ENCODE measurements at regions not wholly inside any gene's neighbourhood (a gene's known extent, or its start where the extent isn't known, plus 50 kb on each side); places are given as distances from the start of the nearest gene placed in this dataset.

DNA sequence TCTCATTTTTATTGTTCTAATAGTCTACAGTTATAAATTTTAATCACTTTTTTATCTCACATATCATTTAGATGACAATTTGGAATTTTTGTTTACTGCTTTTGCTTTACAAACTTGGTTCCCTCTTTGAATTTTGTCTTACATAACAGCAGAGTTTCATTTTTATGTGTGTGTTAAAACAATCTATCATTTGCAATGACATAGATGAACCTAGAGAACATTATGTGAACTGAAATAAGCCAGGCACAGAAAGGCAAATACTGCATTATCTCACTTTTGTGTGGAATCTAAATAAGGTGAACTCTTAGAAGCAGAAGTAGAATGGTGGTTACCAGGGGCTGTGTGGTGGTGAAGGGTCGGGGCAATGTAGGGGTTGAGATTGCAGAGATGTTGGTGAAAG lies 170.7 kb downstream of the GASK1B start:
- 80% methylated on average over 1 of the region's 1 CpG for WGBS (ENCODE audit: low lambda C conversion rate)
- no peak for DNase-seq
- Histone ChIP-seq H3K9ac (no peak overlapping the region), H3K9me2 (no peaks in the 10 kb centered on the region), H2AFZ (ENCODE audit: low read depth) (no peak overlapping the region), H3F3A (replicated peaks; ENCODE audit: insufficient read depth) (peaks cover 6% of the 10 kb centered on the region), H3K27me3 (ENCODE audit: insufficient read depth) (no peaks in the 10 kb centered on the region), H3K9me3 (no peaks in the 10 kb centered on the region), H3K4me1 (ENCODE audit: control insufficient read depth in 1 of 2, insufficient read depth in 2 of 2, low read depth in 1 of 2, low read length in 1 of 2) (peaks cover 0 to 9% of the 10 kb centered on the region in 2 experiments; a peak in 1 of 4 replicates), H4K20me1 (ENCODE audit: insufficient read depth) (no peaks in the 10 kb centered on the region), H3K36me3 (replicated peaks in 1 of 2; ENCODE audit: control insufficient read depth in 1 of 2, insufficient read depth in 2 of 2, low read length in 1 of 2) (no peaks in the 10 kb centered on the region), H3K27ac (ENCODE audit: low read depth in 2 of 2, low read length in 1 of 2) (no peak overlapping the region), H3K79me2 (ENCODE audit: insufficient read depth) (no peaks in the 10 kb centered on the region), H3K4me2 (no peak overlapping the region), H3K4me3 (ENCODE audit: low read depth in 2 of 2, low read length in 1 of 2) (no peak overlapping the region)
- TF ChIP-seq, protein P1, sequence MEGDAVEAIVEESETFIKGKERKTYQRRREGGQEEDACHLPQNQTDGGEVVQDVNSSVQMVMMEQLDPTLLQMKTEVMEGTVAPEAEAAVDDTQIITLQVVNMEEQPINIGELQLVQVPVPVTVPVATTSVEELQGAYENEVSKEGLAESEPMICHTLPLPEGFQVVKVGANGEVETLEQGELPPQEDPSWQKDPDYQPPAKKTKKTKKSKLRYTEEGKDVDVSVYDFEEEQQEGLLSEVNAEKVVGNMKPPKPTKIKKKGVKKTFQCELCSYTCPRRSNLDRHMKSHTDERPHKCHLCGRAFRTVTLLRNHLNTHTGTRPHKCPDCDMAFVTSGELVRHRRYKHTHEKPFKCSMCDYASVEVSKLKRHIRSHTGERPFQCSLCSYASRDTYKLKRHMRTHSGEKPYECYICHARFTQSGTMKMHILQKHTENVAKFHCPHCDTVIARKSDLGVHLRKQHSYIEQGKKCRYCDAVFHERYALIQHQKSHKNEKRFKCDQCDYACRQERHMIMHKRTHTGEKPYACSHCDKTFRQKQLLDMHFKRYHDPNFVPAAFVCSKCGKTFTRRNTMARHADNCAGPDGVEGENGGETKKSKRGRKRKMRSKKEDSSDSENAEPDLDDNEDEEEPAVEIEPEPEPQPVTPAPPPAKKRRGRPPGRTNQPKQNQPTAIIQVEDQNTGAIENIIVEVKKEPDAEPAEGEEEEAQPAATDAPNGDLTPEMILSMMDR (IDR thresholded peaks at IDR 0.05): no peak
- no peak for TF ChIP-seq GATA2 (CRISPR knock-in tag; IDR thresholded peaks at IDR 0.05)
- TF ChIP-seq RXRA (IDR thresholded peaks at IDR 0.05; ENCODE audit: borderline replicate concordance, low read depth): no peak
- TF ChIP-seq RFX5 (IDR thresholded peaks at IDR 0.05; ENCODE audit: low read length): no peak
- no peak for TF ChIP-seq FOXM1 (IDR thresholded peaks at IDR 0.05; ENCODE audit: low read depth)
- TF ChIP-seq CHD2 (IDR thresholded peaks at IDR 0.05; ENCODE audit: low read length, partially characterized antibody): no peak
- no peak for TF ChIP-seq TEAD4 (IDR thresholded peaks at IDR 0.05; ENCODE audit: borderline replicate concordance, insufficient read depth)
- POLR2A ChIA-PET: no interaction called here
- CTCF ChIA-PET: interaction anchor here (1.5 kb wide), 1 partner anchor 9 kb away, joined by 3 read pairs; no protein-coding TSS in a partner anchor

DNA sequence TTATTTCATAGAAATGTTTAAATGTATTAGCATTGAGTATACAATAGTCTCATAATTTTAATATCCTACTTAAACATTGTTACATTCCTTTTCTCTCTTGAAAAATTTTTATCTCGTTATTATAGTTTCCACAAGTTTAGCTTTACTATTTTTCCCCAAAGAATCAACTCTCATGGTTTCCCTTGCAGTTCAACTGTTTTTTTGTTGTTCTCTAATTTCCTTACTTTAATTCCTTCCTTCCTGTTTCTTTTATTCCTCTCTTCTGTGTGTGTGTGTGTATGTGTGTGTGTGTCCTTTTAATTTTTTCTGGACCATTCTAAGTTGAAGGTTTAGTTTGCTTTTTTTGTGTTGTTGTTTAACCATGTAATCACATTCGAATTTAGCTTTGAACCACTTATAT lies 171.1 kb downstream of the GASK1B start:
- POLR2A ChIA-PET: no interaction called here
- no peak overlapping the region for H3K4me2 ChIP-seq
- CTCF ChIA-PET: no interaction called here
- no peak overlapping the region for H3K9ac ChIP-seq
- peaks cover 6% of the 10 kb centered on the region for H3F3A ChIP-seq (replicated peaks; ENCODE audit: insufficient read depth)
- H3K36me3 ChIP-seq (replicated peaks in 1 of 2; ENCODE audit: control insufficient read depth in 1 of 2, insufficient read depth in 2 of 2, low read length in 1 of 2): no peaks in the 10 kb centered on the region
- no peak for DNase-seq
- no peaks in the 10 kb centered on the region for H3K9me3 ChIP-seq
- H3K79me2 ChIP-seq (ENCODE audit: insufficient read depth): no peaks in the 10 kb centered on the region
- H3K4me1 ChIP-seq (ENCODE audit: control insufficient read depth in 1 of 2, insufficient read depth in 2 of 2, low read depth in 1 of 2, low read length in 1 of 2): peaks cover 0 to 5% of the 10 kb centered on the region in 2 experiments; a peak in 1 of 4 replicates
- H3K9me2 ChIP-seq: no peaks in the 10 kb centered on the region
- no peaks in the 10 kb centered on the region for H3K27me3 ChIP-seq (ENCODE audit: insufficient read depth)
- no peak overlapping the region for H3K27ac ChIP-seq (ENCODE audit: low read depth in 2 of 2, low read length in 1 of 2)
- no peaks in the 10 kb centered on the region for H4K20me1 ChIP-seq (ENCODE audit: insufficient read depth)
- WGBS (ENCODE audit: low lambda C conversion rate): 79% methylated on average over 2 of the region's 2 CpGs
- H3K4me3 ChIP-seq (ENCODE audit: low read depth in 2 of 2, low read length in 1 of 2): no peak overlapping the region
- H2AFZ ChIP-seq (ENCODE audit: low read depth): no peak overlapping the region
- no peak for TF ChIP-seq POLR2AphosphoS5 (IDR thresholded peaks at IDR 0.05; ENCODE audit: low read depth, low read length)
- TF ChIP-seq, protein P1 (IDR thresholded peaks at IDR 0.05): no peak
- no peak for TF ChIP-seq FOXM1 (IDR thresholded peaks at IDR 0.05; ENCODE audit: low read depth)
- TF ChIP-seq, protein P2, sequence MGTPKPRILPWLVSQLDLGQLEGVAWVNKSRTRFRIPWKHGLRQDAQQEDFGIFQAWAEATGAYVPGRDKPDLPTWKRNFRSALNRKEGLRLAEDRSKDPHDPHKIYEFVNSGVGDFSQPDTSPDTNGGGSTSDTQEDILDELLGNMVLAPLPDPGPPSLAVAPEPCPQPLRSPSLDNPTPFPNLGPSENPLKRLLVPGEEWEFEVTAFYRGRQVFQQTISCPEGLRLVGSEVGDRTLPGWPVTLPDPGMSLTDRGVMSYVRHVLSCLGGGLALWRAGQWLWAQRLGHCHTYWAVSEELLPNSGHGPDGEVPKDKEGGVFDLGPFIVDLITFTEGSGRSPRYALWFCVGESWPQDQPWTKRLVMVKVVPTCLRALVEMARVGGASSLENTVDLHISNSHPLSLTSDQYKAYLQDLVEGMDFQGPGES (IDR thresholded peaks at IDR 0.05; ENCODE audit: low read depth, low read length): no peak
- TF ChIP-seq, protein P3, sequence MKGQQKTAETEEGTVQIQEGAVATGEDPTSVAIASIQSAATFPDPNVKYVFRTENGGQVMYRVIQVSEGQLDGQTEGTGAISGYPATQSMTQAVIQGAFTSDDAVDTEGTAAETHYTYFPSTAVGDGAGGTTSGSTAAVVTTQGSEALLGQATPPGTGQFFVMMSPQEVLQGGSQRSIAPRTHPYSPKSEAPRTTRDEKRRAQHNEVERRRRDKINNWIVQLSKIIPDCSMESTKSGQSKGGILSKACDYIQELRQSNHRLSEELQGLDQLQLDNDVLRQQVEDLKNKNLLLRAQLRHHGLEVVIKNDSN (IDR thresholded peaks at IDR 0.05; ENCODE audit: borderline replicate concordance, low read depth): no peak
- TF ChIP-seq, protein P4, sequence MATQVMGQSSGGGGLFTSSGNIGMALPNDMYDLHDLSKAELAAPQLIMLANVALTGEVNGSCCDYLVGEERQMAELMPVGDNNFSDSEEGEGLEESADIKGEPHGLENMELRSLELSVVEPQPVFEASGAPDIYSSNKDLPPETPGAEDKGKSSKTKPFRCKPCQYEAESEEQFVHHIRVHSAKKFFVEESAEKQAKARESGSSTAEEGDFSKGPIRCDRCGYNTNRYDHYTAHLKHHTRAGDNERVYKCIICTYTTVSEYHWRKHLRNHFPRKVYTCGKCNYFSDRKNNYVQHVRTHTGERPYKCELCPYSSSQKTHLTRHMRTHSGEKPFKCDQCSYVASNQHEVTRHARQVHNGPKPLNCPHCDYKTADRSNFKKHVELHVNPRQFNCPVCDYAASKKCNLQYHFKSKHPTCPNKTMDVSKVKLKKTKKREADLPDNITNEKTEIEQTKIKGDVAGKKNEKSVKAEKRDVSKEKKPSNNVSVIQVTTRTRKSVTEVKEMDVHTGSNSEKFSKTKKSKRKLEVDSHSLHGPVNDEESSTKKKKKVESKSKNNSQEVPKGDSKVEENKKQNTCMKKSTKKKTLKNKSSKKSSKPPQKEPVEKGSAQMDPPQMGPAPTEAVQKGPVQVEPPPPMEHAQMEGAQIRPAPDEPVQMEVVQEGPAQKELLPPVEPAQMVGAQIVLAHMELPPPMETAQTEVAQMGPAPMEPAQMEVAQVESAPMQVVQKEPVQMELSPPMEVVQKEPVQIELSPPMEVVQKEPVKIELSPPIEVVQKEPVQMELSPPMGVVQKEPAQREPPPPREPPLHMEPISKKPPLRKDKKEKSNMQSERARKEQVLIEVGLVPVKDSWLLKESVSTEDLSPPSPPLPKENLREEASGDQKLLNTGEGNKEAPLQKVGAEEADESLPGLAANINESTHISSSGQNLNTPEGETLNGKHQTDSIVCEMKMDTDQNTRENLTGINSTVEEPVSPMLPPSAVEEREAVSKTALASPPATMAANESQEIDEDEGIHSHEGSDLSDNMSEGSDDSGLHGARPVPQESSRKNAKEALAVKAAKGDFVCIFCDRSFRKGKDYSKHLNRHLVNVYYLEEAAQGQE (IDR thresholded peaks at IDR 0.05; ENCODE audit: low read depth, low read length): no peak
- no peak for TF ChIP-seq FOSL2 (IDR thresholded peaks at IDR 0.05; ENCODE audit: borderline replicate concordance, low read depth)
- no peak for TF ChIP-seq ELF1 (IDR thresholded peaks at IDR 0.05)
- TF ChIP-seq, protein P5, sequence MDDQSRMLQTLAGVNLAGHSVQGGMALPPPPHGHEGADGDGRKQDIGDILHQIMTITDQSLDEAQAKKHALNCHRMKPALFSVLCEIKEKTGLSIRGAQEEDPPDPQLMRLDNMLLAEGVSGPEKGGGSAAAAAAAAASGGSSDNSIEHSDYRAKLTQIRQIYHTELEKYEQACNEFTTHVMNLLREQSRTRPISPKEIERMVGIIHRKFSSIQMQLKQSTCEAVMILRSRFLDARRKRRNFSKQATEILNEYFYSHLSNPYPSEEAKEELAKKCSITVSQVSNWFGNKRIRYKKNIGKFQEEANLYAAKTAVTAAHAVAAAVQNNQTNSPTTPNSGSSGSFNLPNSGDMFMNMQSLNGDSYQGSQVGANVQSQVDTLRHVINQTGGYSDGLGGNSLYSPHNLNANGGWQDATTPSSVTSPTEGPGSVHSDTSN (IDR thresholded peaks at IDR 0.05): no peak
- no peak for TF ChIP-seq GABPA (IDR thresholded peaks at IDR 0.05; ENCODE audit: low read depth)
- no peak for TF ChIP-seq TEAD4 (IDR thresholded peaks at IDR 0.05; ENCODE audit: borderline replicate concordance, insufficient read depth)
- TF ChIP-seq YY1 (IDR thresholded peaks at IDR 0.05; ENCODE audit: low read depth): no peak
- TF ChIP-seq EP300 (IDR thresholded peaks at IDR 0.05; ENCODE audit: borderline replicate concordance in 1 of 2, low read depth in 1 of 2, low read length in 1 of 2): no peak
